GM19467 (cell line): ENCODE measurements at regions not wholly inside any gene's neighbourhood (a gene's known extent, or its start where the extent isn't known, plus 50 kb on each side); places are given as distances from the start of the nearest gene placed in this dataset.
A peak's percentile ranks its signal among the peaks of the same experiment; 100 is the strongest.

Experiments
- ATAC-seq: cut with Tn5 transposase; IDR thresholded peaks from one replicate; pipeline ENCODE4 v1.9.1; 2021; ENCODE audit warnings: mild to moderate bottlenecking, moderate library complexity; ENCODE audit not compliant: unreplicated experiment

DNA sequence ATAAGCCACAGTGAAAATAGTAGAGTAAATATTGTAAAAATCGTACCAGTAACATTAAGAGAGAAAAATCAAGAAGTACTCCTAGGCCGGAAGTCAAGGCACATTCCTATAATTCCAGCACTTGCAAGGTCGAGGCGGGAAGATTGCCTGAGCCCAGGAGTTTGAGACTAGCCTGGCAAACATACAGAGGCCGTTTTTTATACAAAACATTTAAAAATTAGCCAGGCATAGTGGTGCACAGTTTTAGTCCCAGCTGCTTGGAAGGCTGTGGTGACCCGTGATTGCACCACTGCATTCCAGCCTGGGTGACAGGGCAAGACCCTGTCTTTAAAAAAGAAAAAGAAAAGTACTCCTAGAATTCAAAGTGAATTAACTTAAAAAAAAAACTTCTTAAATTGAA is 341.8 kb downstream of the C12orf50 start:
- no peak for ATAC-seq

DNA sequence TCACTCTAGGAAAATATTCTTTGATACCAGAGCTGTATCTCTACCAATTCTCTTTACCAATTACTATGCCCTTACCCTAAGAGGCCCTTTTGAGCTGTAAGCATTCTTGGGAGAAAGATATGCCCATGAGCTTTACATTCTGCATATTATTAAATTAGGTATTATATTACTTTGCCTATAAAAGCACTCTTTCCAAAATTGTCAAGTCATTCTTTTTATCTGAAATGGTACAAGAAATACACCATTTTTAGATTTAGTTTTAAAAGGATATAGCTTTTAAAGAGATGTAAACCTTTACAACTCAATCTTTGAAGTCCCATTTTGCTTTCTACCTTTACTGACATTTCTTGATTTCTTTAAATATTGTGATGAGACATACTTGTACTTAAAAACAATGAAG is 343.5 kb downstream of the C12orf50 start:
- no peak for ATAC-seq

DNA sequence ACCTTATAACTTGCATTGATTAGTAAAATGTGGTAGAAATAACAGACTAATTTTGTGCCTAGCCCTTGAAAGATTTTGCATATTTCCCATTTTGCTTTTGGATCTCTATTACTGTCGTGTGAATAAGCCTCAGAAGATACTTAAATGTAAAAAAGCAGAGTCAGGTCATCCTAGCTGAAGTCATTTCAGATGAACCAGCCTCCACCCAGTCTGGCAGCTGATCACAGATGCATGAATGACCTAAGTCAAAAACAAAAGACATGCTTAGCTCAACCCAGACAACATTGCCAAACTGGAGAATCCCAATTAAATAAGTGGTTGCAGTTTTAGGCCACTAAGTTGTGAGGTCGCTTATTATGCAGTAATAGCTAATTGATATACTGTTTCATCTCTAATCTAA is 349.9 kb downstream of the C12orf50 start:
- no peak for ATAC-seq

DNA sequence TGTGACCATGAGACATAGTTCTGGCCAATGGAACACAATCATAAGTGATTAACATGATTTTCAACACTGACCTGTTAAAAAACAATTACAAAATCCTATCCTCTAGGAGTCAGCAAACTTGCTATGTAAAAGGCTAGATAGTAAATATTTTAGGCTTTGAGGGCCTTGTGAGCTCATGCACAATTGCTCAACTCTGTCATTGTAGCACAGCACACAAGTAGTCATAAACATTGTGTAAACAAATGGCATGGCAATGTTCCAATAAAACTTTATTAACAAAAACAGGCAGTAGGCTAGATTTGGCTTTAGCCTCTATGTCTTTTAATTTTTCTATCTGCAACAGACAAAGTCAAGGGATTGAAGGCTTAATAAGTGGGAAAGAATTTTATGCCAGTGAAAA is 350.7 kb downstream of the C12orf50 start:
- no peak for ATAC-seq

DNA sequence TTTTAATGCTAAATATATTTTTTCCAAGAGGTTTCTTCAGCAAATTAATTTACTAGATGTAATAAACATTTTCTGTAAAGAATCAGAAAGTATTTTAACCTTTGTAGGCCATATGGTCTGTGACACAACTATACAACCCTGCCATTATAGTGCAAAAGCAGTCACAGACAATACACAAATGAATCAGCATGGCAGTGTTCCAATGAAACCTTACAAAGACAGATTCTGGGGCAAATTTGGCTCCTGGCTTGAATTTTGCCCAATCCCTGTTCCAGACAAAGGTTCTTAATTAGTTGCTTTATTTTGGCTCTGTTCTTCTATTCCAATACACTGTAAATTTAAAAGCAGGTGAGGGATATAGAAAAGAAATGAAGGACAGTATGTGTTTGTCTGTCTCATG is 352.5 kb downstream of the C12orf50 start:
- no peak for ATAC-seq

DNA sequence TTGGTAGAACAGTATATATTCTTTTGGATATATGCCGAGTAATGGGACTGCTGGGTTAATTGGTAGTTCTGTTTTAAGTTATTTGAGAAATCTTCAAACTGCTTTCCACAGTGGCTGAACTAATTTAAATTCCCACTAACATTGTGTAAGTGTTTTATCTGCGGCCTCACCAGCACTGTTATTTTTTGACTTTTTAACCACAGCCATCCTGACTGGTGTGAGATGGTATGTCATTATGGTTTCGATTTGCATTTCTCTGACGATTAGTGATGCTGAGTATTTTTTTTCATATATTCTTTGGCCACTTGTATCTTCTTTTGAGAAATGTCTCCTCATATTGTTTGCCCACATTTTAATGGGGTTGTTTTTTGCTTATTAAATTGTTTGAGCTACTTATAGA is 357.4 kb downstream of the C12orf50 start:
- no peak for ATAC-seq

GRCh38 chr12:87670448-87670847 is 358.8 kb downstream of the C12orf50 start:
- ATAC-seq: no peak

DNA sequence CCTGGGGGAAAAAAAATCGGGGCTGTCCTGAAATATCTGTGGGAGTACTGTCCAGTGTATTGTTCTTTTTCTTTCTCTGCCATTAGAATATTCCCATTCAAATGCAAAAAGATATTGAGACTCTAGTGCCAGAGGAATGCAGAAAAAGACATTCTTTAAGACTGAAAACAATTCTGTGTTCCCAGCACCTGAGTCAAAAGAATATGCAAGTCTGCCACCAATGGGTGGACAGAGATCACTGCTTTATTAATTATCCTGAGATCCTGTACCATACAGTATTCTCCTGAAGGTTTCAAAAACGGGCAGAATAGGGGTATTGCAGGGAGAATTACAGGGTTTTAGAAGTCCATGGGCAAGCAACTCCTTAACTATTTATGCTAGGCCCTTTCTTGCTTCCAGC is 361.8 kb downstream of the C12orf50 start:
- no peak for ATAC-seq

- peak; percentile 84 for ATAC-seq
Observed at GRCh38 chr12:87661786-87662377, 367.3 kb downstream of the C12orf50 start.

DNA sequence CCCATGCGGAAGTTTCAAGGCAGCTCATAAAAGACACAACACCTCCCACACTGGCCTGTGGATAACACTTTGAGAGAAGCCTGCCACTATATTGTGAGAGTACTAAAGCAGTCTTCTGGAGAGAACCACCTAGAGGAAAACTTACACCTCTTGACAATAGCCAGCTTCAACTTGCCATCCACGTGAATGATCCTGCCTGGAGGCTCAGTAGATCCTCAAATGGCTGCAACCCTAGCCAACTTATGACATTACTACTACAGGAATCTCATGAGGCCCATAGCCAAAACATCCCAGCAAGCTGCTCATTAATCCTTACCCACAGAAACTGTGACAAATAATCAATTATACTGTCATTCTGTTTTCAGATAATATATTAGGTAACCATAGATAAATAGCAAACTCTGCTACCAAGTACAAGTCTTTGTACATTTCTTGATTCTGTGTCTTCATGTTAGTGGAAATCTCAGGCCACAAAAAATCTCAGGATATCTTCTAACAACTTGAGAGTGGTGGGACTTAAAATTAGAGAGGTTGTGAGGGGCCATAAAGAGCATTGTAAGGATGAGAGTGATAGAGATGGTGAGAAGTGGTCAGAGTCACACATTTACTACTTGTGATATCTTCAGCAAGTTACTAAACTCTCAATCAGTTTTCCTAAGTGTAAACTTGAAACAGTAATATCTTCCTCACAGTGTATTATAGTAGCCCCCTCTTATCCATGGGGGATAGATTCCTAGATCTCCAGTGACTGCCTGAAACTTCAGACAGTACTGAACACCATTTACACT is 368.0 kb downstream of the C12orf50 start:
- no peak for ATAC-seq

DNA sequence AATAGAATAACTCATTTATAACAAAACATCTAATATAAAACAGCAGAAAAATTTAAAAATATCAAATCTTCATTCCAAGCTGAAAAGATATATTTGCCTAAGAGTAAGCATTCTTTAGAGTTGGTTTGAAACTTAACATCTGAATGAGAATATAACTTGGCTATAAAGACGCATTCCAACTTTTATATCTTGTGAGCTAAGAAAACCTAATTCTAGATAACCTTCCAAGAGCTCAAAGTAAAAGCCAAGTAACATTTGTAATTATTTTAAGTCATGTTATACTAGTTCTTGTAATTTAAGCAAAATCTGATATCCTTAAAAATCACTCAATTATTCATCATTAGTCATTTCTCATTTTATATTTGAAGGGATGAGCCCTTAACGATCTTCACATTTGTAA is 368.9 kb downstream of the C12orf50 start:
- ATAC-seq: no peak

DNA sequence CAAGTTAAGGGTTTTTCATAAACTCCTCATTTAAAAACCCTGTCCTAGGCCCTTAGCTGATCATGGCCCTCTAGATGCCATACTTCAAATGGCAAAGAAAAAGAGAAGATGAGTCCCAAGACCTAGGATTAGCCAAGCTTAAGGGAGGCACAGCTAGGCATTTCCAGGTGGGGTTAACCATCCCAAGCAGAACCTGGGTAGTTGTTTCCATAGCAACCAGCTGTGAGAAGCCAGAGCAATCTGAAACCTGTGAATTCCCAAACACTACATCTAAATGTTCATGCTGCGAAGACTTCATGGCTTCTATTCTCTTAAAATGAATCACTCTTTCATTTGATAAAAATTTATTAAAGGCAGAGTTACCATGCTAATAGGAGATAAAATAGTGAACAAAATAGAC is 372.9 kb downstream of the C12orf50 start:
- ATAC-seq: no peak

DNA sequence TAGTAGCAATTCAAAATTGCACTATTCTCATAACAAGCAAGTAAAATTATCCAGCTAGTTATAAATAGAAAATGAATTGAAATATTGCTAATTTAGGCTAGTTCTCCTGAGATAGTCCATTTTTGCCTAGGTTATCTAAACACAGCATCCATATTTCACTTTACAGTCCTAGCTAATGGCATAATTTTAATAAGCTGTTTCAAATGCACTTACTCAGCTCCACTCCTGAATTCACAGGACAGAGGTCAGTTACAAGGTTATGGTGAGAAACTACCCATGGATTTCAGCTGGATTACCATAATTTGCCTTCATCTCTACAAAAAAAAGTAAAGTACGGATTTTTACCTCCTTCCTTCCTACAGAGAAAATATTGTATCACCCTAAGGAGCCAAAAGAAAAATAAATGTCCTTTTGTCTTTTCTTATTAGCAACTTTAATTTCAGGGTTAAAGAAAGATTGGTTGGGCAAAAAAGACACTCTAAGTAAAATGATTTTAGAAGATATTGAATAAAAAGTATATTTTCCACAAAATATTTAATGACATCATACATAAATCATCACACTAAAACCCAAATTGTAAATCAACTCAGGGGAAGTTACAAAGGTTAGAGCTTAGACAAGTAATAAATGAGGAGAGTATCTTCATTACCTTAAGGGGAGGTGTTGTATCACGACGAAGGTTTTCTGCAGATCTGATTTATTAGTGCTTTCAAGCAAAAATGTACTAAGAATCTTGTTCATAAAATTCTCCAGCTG is 377.4 kb downstream of the C12orf50 start:
- no peak for ATAC-seq

- ATAC-seq: no peak
Observed at GRCh38 chr12:87642245-87642644, 387.0 kb downstream of the C12orf50 start.

GRCh38 chr12:87618199-87618598 is 411.0 kb downstream of the C12orf50 start:
- no peak for ATAC-seq

DNA sequence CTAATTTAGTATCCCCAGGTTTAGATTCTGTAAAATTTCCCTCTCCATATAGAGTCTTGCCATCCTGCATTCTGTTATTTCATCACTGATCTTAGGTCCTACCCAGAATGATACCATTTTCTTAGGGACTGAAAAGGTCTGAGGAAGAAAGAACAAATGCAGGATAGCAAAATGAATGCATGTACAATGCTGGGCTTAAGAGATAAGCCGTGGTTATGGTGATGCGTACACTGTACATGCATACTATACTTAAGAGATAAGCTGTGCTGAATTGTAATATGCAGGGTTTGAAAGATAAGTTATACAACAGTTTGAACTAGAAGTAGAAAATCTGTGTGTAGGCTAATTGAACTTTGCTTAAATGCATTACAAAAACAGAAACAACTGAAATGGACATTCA is 416.2 kb downstream of the C12orf50 start:
- ATAC-seq: no peak

- no peak for ATAC-seq
Observed at GRCh38 chr12:87608321-87608720, 420.9 kb downstream of the C12orf50 start.

DNA sequence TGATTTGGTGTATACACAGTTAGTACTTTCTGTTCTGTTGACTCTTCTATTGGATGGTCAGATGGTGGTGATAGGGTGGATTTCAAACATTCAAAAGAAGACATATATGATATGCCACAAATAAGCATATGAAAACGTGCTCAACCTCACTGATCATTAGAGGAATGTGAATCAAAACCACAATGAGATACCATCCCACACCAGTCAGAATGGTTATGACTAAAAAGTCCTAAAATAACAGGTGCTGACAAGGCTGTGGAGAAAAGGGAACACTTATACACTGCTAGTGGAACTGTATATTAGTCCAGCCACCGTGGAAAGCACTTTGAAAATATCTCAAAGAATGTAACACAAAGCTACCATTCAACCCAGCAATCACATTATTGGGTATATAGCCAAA is 425.5 kb downstream of the C12orf50 start:
- ATAC-seq: no peak

- no peak for ATAC-seq
Observed at GRCh38 chr12:87599459-87599858, 429.7 kb downstream of the C12orf50 start.

GRCh38 chr12:87597114-87597513 is 432.1 kb downstream of the C12orf50 start:
- no peak for ATAC-seq

GRCh38 chr12:87596636-87597035 is 432.6 kb downstream of the C12orf50 start:
- no peak for ATAC-seq

- ATAC-seq: no peak
Observed at GRCh38 chr12:87596134-87596533, 433.1 kb downstream of the C12orf50 start.
